ENCODE measurements at regions not wholly inside any gene's neighbourhood (a gene's known extent, or its start where the extent isn't known, plus 50 kb on each side); places are given as distances from the start of the nearest gene placed in this dataset.

GRCh38 chrX:4484266-4484665 lies 770.8 kb upstream of the PRKX start:
- TF ChIP-seq EZH2 (IDR thresholded peaks at IDR 0.05; ENCODE audit: low read depth, unreplicated experiment), result no peak
- no peak for TF ChIP-seq EZH2phosphoT487 (IDR thresholded peaks at IDR 0.05; ENCODE audit: unreplicated experiment)
- TF ChIP-seq CTCF (conservative IDR thresholded peaks at IDR 0.05; ENCODE audit: low read depth in 2 of 2), result no peak
